ENCODE measurements at regions not wholly inside any gene's neighbourhood (a gene's known extent, or its start where the extent isn't known, plus 50 kb on each side); places are given as distances from the start of the nearest gene placed in this dataset.
"Not testable (repeated sequence)": the region's sequence is repeated elsewhere in the genome, so short reads cannot be mapped to it uniquely, and the experiment has no call there.

DNA sequence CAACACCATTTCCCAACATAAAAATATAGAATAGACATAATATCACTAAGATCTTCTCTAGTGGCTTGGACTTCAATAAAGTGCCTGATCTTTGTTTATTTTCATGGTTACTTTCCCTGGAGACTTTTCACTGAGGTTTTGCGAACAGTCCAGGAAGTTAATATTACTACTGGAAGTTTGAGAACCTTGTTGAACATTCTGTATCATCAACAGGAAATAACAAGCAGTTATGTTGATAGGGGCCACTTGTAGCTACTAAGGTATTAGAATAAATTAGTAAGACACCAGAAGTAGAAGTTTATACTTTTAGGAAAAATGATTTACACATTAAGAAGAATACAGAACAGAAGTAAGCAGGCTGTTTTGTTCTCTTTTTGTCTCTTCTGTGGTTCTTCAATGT, 180.2 kb downstream of the TFAP2B start:
- DNase-seq = no peak

- no peak for DNase-seq
Observed at GRCh38 chr6:51001399-51001798, 182.7 kb downstream of the TFAP2B start.

DNA sequence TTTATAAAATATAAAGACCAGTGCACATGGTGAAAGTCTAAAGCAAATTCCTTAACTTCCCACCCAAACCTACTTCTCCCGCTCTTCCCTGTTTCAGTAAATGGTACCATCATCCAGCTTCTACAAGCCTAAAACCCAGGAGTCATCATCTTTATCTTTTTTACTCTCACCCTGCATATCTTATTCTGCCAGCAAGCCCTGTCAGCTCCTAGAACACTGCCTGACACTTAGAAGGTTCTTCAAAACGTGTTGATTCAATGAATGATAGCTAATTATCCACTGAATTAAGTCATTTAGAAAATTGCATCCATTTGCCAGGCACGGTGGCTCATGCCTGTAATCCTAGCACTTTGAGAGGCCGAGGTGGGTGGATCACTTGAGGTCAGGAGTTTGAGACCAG, 185.7 kb downstream of the TFAP2B start:
- no peak for DNase-seq

DNA sequence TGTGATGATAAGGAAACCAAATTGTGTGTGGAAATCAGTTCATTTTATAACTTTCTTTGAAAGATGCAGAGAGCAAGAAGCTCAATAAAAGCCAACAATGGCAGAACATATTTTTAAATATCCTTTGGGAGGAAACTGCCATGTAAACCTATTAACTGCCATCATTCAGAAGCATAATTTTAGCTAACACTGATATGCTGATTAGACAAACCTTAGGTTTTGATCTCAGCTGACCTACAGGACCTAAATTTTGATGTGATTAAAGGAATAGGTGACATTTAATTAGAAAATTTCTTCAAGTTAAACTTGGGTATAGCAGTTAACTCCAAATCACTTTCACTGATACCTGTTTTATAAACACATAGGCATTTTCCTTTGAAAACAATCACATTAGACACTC, 187.1 kb downstream of the TFAP2B start:
- no peak for DNase-seq

GRCh38 chr6:51007237-51007636, 188.6 kb downstream of the TFAP2B start:
- no peak for DNase-seq

DNA sequence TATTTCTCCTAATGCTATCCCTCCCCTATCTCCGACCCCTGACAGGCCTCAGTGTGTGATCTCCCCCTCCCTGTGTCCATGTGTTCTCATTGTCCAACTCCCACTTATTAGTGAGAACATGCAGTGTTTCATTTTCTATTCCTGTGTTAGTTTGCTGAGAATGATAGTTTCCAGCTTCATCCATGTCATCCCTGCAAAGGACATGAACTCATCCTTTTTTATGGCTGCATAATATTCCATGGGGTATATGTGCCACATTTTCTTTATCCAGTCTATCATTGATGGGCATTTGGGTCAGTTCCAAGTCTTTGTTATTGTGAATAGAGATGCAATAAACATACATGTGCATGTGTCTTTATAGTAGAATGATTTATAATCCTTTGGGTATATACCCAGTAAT, 190.0 kb downstream of the TFAP2B start:
- DNase-seq = not testable (repeated sequence)

DNA sequence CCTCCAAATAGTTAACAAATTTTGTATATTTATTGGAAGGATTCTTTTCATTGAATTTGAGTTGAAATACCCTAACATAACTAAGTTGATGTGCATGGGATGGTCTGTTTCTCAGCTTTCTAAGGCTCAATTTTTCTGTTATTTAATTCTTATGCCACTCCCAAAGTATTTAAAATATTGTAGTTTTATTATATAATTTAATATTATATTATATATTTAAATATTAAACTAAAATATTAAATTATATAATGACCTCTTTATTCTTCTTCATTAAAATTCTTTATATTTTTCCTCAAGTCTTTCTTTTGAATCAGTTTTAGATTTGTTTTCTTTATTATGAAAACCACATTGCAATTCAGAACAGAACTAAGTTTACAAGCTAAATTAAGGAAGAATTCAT, 194.7 kb downstream of the TFAP2B start:
- DNase-seq = no peak

DNA sequence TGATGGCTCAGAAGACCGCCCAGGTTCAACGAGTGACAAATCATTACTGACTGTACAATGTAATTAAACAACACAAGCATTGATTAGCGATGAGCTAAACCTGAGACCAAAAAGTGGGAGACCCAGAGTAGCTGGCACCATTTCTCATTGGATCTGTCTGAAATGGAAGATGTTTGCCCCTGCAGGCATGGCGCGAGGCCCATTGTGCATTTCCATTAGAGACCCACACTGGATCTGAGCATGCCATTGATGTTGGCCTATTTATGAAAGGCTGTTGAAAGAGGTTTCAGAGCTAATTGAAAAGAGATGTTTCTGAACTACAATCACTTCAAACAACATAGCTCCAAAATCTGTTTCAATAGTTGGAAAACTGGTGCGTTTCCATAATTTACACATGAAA, 196.7 kb downstream of the TFAP2B start:
- no peak for DNase-seq

DNA sequence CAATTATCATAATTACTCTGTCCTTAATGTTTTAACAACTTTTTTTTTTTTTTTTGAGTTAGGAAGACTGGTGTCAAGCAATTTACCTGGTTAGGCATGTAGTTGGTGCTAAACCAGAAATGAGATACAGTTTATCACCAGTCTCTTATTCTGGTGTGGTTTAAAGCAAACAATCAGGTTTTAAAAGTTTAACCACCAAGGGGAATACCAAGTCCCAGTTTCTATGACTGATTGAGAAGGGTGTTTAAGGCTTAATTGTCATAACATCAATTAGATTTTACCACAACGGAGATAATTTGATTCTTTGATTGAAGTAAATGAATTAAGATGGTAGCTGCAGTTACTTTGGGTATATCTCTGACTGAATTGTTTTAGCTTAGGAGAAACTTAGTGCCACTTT, 197.8 kb downstream of the TFAP2B start:
- DNase-seq = no peak

GRCh38 chr6:51019806-51020205, 201.1 kb downstream of the TFAP2B start:
- no peak for DNase-seq

DNA sequence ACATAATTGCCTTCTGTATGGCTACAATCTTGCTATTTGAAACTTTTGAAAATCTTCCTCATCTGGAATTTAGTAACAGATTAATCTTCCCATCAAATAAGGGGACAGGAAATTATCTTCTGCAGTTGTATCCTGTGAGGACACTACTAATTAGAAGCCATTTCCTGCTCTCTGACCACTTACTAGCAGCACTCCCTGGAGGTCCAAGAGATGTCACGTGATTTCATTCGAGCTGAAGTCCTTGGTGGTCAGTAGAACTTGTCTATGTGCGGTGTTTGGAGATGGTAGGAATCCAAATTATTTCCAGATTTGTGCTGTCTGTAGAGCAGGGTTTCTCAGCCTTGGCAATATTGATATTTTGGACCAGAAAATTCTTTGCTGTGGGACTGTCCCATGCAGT, 202.5 kb downstream of the TFAP2B start:
- DNase-seq = no peak

DNA sequence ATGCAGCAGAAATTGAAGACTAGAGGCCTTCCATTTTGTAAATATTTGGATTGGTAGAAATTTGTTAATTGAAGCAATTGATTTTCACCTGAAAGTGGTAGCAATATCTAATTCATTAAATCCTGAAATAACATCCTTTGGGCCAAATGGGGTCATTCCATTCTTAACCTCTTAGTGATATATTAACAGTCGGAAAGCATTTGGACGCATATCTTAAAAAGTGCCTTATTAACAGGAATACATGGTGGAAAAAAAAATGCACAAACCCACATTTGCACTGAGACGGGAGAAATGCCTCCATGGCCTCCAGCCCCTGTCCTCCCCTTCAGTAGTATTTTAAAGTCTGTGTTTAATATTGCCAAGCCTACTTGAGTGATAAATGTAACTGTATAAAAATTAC, 205.5 kb downstream of the TFAP2B start:
- DNase-seq = no peak

DNA sequence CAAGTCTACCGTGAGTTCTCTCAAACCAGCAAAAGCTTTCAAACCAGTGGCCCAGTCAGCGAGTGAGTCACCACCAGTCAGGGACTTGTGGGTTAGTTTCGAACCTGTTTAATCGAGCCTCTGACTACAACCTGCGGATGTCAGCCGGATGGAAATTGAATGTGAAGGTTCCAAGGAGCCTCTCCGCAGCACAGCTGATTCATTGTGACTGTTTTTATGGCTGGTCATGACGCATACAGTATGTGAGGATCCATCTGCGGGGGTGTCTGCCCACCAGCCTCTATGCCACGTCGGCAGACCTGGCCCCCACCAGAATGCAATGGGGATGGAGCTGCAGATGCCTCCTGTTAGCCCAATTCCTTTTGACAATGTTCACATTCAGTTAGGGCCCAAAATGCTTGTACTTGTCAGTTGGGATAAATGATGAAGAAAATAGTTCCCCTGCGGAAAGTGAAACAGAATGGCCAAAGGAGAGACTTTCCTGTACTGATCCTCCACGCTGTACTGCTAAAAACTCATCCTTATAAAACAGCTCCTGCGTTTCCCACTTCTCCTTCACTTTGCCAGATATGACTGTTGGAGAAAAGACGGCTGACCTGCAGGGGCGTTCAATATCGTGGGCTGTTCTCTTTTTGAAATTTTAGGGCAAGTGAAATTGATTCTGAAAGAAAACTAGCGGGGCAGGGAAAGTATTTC, 206.6 kb downstream of the TFAP2B start:
- DNase-seq = no peak

DNA sequence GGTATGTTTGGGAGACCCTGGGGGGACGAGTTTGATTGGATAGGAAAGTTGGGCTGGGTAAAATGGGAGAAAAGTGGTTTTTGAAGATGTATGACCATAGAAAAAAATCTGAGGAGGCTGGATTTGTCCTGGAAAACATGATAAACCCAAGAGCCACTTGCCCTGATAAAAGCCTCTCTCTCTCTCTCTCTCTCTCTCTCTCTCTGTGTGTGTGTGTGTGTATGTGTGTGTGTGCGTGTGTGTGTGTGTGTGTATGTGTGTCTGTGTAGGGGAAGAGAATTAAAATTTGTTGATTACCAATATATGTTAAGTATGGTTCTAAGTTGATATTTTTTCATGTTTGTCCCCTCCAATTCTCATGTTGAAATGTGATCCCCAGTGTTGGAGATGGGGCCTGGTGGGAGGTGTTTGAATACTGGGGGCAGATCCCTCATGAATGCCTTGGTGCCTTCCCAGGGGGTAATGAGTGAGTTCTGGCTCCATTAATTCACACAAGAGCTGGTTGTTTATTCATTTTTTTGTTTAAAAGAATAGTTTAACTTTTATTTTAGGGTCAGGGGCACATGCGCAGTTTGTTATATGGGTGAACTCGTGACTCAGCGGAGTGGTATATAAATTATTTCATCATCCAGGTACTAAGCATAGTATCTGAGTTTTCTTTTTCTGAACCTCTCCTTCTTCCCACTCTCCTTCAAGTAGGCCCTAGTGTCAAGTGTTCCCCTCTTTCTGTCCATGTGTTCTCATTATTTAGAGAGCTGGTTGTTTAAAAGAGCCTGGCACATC, 208.8 kb downstream of the TFAP2B start:
- no peak for DNase-seq

DNA sequence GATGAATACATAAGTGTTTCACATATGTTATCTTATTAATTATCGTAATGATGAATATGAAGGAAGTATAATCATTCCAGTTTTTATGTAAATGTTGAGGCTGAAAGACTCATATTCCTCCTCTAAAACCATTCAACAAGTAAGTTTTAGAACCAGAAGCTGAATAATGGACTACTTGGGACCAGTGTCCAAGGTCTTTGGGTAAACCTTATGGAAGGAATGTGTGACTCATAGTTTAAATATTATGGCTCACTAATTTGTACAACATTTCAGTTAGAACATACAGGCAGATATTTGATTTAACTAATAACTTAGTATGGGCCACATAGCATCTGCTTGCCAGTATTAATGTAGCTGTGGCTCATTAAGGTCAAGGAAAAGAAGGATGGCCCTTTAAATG, 209.6 kb downstream of the TFAP2B start:
- DNase-seq = no peak

DNA sequence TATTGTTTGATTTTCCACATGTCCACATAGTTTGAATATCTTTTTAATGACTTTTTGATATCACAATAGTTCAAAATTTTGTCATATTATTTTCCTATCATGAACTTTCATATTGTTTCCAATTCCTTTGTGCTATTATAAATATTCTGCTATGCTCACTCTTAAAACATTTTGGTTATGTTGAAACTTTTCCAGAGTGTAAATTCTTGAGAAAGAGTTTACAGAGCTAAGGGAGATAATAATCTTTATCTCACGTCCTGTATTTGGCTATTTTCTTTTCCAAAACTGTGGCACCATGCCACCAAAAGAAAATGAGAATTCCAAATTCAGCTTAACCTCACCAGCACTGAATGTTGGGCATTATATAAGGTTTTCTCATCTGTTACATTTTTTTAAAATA, 210.9 kb downstream of the TFAP2B start:
- no peak for DNase-seq

DNA sequence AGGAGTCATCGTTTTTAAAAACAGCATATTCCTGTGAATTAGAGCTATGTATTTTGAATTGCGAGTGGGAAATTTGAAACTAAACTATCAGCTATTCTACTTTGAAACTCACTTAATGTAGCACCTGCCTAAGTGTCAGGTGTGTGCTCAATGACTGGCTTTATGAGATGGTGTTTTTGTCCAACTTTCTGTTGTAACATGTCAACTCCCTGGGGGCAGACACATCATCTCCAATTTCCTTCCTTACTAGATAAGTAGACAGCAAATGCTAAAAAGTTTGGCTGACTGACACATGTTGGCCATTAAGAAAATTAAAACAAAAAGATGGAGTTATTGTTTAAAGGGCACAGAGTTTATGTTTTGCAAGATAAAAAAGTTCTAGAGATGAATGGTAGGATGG, 226.9 kb downstream of the TFAP2B start:
- no peak for DNase-seq

GRCh38 chr6:51049288-51049982, 230.8 kb downstream of the TFAP2B start:
- DNase-seq = no peak

GRCh38 chr6:51049983-51050877, 231.6 kb downstream of the TFAP2B start:
- DNase-seq = peak in 1 of 2 donors; percentile 6

DNA sequence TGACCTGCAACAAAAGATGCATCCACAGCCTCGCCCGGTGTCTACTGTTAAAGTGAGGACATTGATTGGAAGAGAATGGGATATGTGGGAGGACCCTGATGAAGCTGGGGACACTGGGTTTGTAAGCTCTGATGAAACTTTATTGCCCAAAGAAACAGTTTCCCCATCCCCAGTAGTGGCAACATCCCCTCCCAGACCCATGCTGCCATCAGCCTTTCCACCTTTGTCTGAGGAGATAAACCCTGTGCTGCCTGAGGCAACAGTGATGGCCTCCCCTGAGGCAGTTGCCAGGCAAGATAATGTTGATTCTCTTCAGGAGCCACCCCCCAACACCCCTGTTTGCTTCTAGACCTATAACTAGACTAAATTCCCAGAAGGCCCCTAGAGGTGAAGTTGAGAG, 234.0 kb downstream of the TFAP2B start:
- DNase-seq = not testable (repeated sequence)

- DNase-seq = not testable (repeated sequence)
Observed at GRCh38 chr6:51055316-51055715, 236.6 kb downstream of the TFAP2B start.

DNA sequence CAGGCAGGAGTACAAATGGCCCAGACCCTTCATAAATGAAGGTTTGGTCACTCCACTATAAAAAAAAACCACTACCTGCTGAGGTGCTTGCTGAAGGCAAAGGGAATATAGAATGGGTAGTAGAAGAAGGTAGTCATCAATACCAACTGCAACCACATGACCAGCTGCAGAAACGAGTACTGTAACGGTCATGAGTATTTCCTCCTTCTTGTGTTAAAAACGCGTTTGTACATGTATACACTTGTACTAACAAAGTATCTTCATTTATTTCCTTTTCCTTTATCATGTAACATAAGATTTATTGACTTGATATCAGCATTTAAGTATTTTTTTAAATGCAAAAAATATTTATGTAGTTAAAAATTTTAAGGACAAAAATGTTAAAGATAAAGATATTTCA, 238.6 kb downstream of the TFAP2B start:
- no peak for DNase-seq

- no peak for DNase-seq
Observed at GRCh38 chr6:51060262-51060762, 241.6 kb downstream of the TFAP2B start.

Measured in hippocampal formation (tissue), 2 donors.